NCI-H1105 (cell line): ENCODE measurements at regions not wholly inside any gene's neighbourhood (a gene's known extent, or its start where the extent isn't known, plus 50 kb on each side); places are given as distances from the start of the nearest gene placed in this dataset.
"Not testable (repeated sequence)": the region's sequence is repeated elsewhere in the genome, so short reads cannot be mapped to it uniquely, and the experiment has no call there.

Experiments used
- DNase-seq: peaks from one replicate; lab custom pipeline; 2025; lab: John Stamatoyannopoulos, UW

GRCh38 chrX:1903236-1903935 lies 288.5 kb downstream of the ASMT start:
- no peak for DNase-seq

GRCh38 chrX:1904663-1905218 lies 289.9 kb downstream of the ASMT start:
- no peak for DNase-seq

GRCh38 chrX:1906028-1906427 lies 291.2 kb downstream of the ASMT start:
- DNase-seq = no peak

GRCh38 chrX:1908996-1909395 lies 294.1 kb downstream of the ASMT start:
- not testable (repeated sequence) for DNase-seq

- DNase-seq = no peak
Observed at GRCh38 chrX:1909419-1910206, 294.8 kb downstream of the ASMT start.

GRCh38 chrX:1910207-1910470 lies 295.3 kb downstream of the ASMT start:
- no peak for DNase-seq

GRCh38 chrX:1911401-1912128 lies 296.7 kb downstream of the ASMT start:
- DNase-seq = no peak

GRCh38 chrX:1912193-1912592 lies 297.3 kb downstream of the ASMT start:
- DNase-seq = no peak

GRCh38 chrX:1914606-1915365 lies 299.9 kb downstream of the ASMT start:
- no peak for DNase-seq

GRCh38 chrX:1918780-1919179 lies 303.9 kb downstream of the ASMT start:
- DNase-seq = no peak

- DNase-seq = no peak
Observed at GRCh38 chrX:1925053-1925481, 310.2 kb downstream of the ASMT start.

- DNase-seq = no peak
Observed at GRCh38 chrX:1928805-1929204, 313.9 kb downstream of the ASMT start.

GRCh38 chrX:1932231-1932630 lies 317.4 kb downstream of the ASMT start:
- DNase-seq = no peak

GRCh38 chrX:1933964-1934363 lies 319.1 kb downstream of the ASMT start:
- DNase-seq = no peak

- no peak for DNase-seq
Observed at GRCh38 chrX:1935805-1936204, 320.9 kb downstream of the ASMT start.

GRCh38 chrX:1938190-1938589 lies 323.3 kb downstream of the ASMT start:
- DNase-seq = no peak

GRCh38 chrX:1941321-1941720 lies 326.5 kb downstream of the ASMT start:
- no peak for DNase-seq

- no peak for DNase-seq
Observed at GRCh38 chrX:1945879-1946278, 331.0 kb downstream of the ASMT start.

- no peak for DNase-seq
Observed at GRCh38 chrX:1946974-1947373, 332.1 kb downstream of the ASMT start.
